ELR (cell line): ENCODE measurements at regions not wholly inside any gene's neighbourhood (a gene's known extent, or its start where the extent isn't known, plus 50 kb on each side); places are given as distances from the start of the nearest gene placed in this dataset.

Experiments used
- DNase-seq: peaks from one replicate; pipeline ENCODE4 v3.0.0-alpha.2; 2015; ENCODE audit warnings: low read depth

- DNase-seq: no peak
These were observed 191.7 kb upstream of the RNF32 start for GRCh38 chr7:156448918-156449317.

GRCh38 chr7:156446990-156447389 is 193.6 kb upstream of the RNF32 start:
- no peak for DNase-seq

- DNase-seq: no peak
These were observed 194.4 kb upstream of the RNF32 start for GRCh38 chr7:156445997-156446761.

GRCh38 chr7:156442516-156442915 is 198.1 kb upstream of the RNF32 start:
- no peak for DNase-seq

- DNase-seq: no peak
These were observed 200.1 kb upstream of the RNF32 start for GRCh38 chr7:156440456-156440855.

GRCh38 chr7:156438011-156438410 is 202.6 kb upstream of the RNF32 start:
- no peak for DNase-seq

GRCh38 chr7:156437021-156437614 is 203.5 kb upstream of the RNF32 start:
- no peak for DNase-seq

- no peak for DNase-seq
These were observed 204.9 kb upstream of the RNF32 start for GRCh38 chr7:156435486-156436231.

GRCh38 chr7:156434706-156435105 is 205.9 kb upstream of the RNF32 start:
- no peak for DNase-seq

GRCh38 chr7:156432018-156432417 is 208.6 kb upstream of the RNF32 start:
- DNase-seq: no peak

GRCh38 chr7:156430109-156430508 is 210.5 kb upstream of the RNF32 start:
- no peak for DNase-seq

- DNase-seq: no peak
These were observed 211.1 kb upstream of the RNF32 start for GRCh38 chr7:156429514-156429913.

- no peak for DNase-seq
These were observed 216.7 kb upstream of the RNF32 start for GRCh38 chr7:156423876-156424275.

- DNase-seq: no peak
These were observed 220.1 kb upstream of the RNF32 start for GRCh38 chr7:156420496-156420895.

- DNase-seq: no peak
These were observed 220.8 kb upstream of the RNF32 start for GRCh38 chr7:156419782-156420181.

- no peak for DNase-seq
These were observed 238.3 kb upstream of the RNF32 start for GRCh38 chr7:156402255-156402654.

GRCh38 chr7:156401617-156402016 is 239.0 kb upstream of the RNF32 start:
- no peak for DNase-seq

- no peak for DNase-seq
These were observed 240.5 kb upstream of the RNF32 start for GRCh38 chr7:156400046-156400445.

GRCh38 chr7:156397249-156397648 is 243.3 kb upstream of the RNF32 start:
- no peak for DNase-seq

GRCh38 chr7:156389116-156389692 is 251.4 kb upstream of the RNF32 start:
- DNase-seq: no peak

- no peak for DNase-seq
These were observed 254.5 kb upstream of the RNF32 start for GRCh38 chr7:156386097-156386496.

- no peak for DNase-seq
These were observed 255.9 kb upstream of the RNF32 start for GRCh38 chr7:156384706-156385105.

- DNase-seq: no peak
These were observed 257.0 kb upstream of the RNF32 start for GRCh38 chr7:156383526-156383925.
